H1 (cell line): ENCODE measurements at regions not wholly inside any gene's neighbourhood (a gene's known extent, or its start where the extent isn't known, plus 50 kb on each side); places are given as distances from the start of the nearest gene placed in this dataset.

Experiments
- CTCF ChIA-PET: fragments of 300-600 bp; sonication (Branson Sonifier 250); formaldehyde crosslinking; loops from one replicate; lab custom pipeline; 2021; ENCODE audit not compliant: partially characterized antibody; lab: Charles Lee
- POLR2A ChIA-PET: fragments of 300-600 bp; sonication (Branson Sonifier 250); formaldehyde crosslinking; loops from one replicate; lab custom pipeline; 2021; ENCODE audit warnings: inconsistent platforms; ENCODE audit not compliant: partially characterized antibody; lab: Charles Lee
- DNase-seq, 2 experiments: peaks; one replicate each; pipeline versions ENCODE4 v3.0.0 to v3.0.0-alpha.2; 2010 to 2022; ENCODE audit warnings: low spot score in 2 of 2, low read depth in 1 of 2, mixed read lengths in 1 of 2
- FAIRE-seq: peaks from 2 replicates; lab custom pipeline; 2011; peaks lifted over from hg19 to GRCh38; lab: Jason Lieb, UNC
- H2AFZ ChIP-seq: 2 replicates; pipeline ENCODE4 v1.8.1; 2012; ENCODE audit warnings: low read length, inconsistent platforms
- H2AK5ac ChIP-seq: 2 replicates; pipeline ENCODE4 v1.6.1; 2013; ENCODE audit warnings: low read depth, low read length
- H2BK120ac ChIP-seq: replicated peaks from 2 replicates; pipeline ENCODE3; 2013; ENCODE audit warnings: low read depth, low read length, inconsistent platforms
- H2BK12ac ChIP-seq: 2 replicates; pipeline ENCODE4 v1.6.1; 2013; ENCODE audit warnings: low read depth, low read length
- H2BK15ac ChIP-seq: 2 replicates; pipeline ENCODE4 v1.6.1; 2013; ENCODE audit warnings: low read length
- H2BK20ac ChIP-seq: 2 replicates; pipeline ENCODE4 v1.6.1; 2013; ENCODE audit warnings: low read length
- H2BK5ac ChIP-seq: 2 replicates; pipeline ENCODE4 v1.6.1; 2013; ENCODE audit warnings: low read depth, low read length
- H3K14ac ChIP-seq: 2 replicates; pipeline ENCODE4 v1.6.1; 2013; ENCODE audit warnings: inconsistent platforms; ENCODE audit not compliant: insufficient read length
- H3K18ac ChIP-seq: 2 replicates; pipeline ENCODE4 v1.6.1; 2013; ENCODE audit warnings: low read length; ENCODE audit errors: extremely low read depth
- H3K23ac ChIP-seq: 2 replicates; pipeline ENCODE4 v1.6.1; 2013; ENCODE audit warnings: inconsistent platforms; ENCODE audit not compliant: insufficient read length
- H3K23me2 ChIP-seq: 2 replicates; pipeline ENCODE4 v1.6.1; 2013; ENCODE audit warnings: low read depth, low read length
- H3K27ac ChIP-seq: 2 replicates; pipeline ENCODE4 v1.6.1; 2011; ENCODE audit warnings: low read depth, low read length, inconsistent platforms
- H3K27me3 ChIP-seq, 4 experiments: replicated peaks in 1 of 4; 1 replicate in 1 of 4; 2 replicates in 3 of 4; pipeline versions ENCODE4 v1.6.1 to v1.8.1; 2011 to 2013; ENCODE audit warnings: low read length in 3 of 4, mild to moderate bottlenecking in 3 of 4, inconsistent platforms in 2 of 4, mixed read lengths in 2 of 4, moderate library complexity in 1 of 4; ENCODE audit not compliant: control insufficient read depth in 3 of 4, insufficient read depth in 3 of 4; ENCODE audit errors: extremely low read depth in 1 of 4
- H3K36me3 ChIP-seq, 4 experiments: 2 replicates each; pipeline versions ENCODE4 v1.6.1 to v1.8.1; 2011 to 2013; ENCODE audit warnings: mild to moderate bottlenecking in 4 of 4, low read length in 3 of 4, moderate library complexity in 2 of 4, control low read depth in 1 of 4, inconsistent platforms in 1 of 4; ENCODE audit not compliant: insufficient read depth in 4 of 4, control insufficient read depth in 2 of 4
- H3K4ac ChIP-seq: replicated peaks from 2 replicates; pipeline ENCODE3; 2013; ENCODE audit warnings: low read length, low read depth, mixed read lengths, inconsistent platforms; ENCODE audit not compliant: insufficient read length
- H3K4me1 ChIP-seq, 4 experiments: replicated peaks in 1 of 4; 1 replicate in 1 of 4; 2 replicates in 3 of 4; pipeline versions ENCODE4 v1.6.1 to v1.8.1; 2011 to 2013; ENCODE audit warnings: low read length in 3 of 4, inconsistent platforms in 2 of 4, mixed read lengths in 1 of 4; ENCODE audit not compliant: insufficient read depth in 4 of 4, control insufficient read depth in 3 of 4
- H3K4me2 ChIP-seq, 2 experiments: 2 replicates each; pipeline versions ENCODE4 v1.6.1 to v1.8.1; 2011 to 2013; ENCODE audit warnings: low read depth in 2 of 2, low read length in 2 of 2, control low read depth in 1 of 2, inconsistent platforms in 1 of 2, mild to moderate bottlenecking in 1 of 2; ENCODE audit not compliant: insufficient read depth in 1 of 2
- H3K4me3 ChIP-seq, 4 experiments: fragments of 200-600, 300-600 bp in 1 of 4; sonication (generic), shearing (Covaris generic), sonication (Bioruptor Twin) in 1 of 4; 2 replicates each; pipeline versions ENCODE4 v1.5.1 to v1.8.1; 2011 to 2016; ENCODE audit warnings: low read length in 4 of 4, low read depth in 3 of 4, control low read depth in 2 of 4, inconsistent platforms in 2 of 4, mild to moderate bottlenecking in 2 of 4, mixed read lengths in 1 of 4, moderate library complexity in 1 of 4; ENCODE audit not compliant: insufficient read depth in 2 of 4; ENCODE audit errors: extremely low read depth in 1 of 4
- H3K56ac ChIP-seq: replicated peaks from 2 replicates; pipeline ENCODE3; 2013; ENCODE audit warnings: low read depth, mild to moderate bottlenecking, mixed read lengths, low read length, inconsistent platforms; ENCODE audit not compliant: insufficient read length
- H3K79me1 ChIP-seq: 2 replicates; pipeline ENCODE4 v1.6.1; 2013; ENCODE audit warnings: low read depth, low read length, control low read depth
- H3K79me2 ChIP-seq, 2 experiments: 2 replicates each; pipeline versions ENCODE4 v1.6.1 to v1.8.1; 2012 to 2013; ENCODE audit warnings: low read length in 2 of 2, mild to moderate bottlenecking in 2 of 2, inconsistent platforms in 1 of 2; ENCODE audit not compliant: insufficient read depth in 2 of 2, control insufficient read depth in 1 of 2
- H3K9ac ChIP-seq, 4 experiments: replicated peaks in 1 of 4; 1 replicate in 1 of 4; 2 replicates in 3 of 4; pipeline versions ENCODE4 v1.6.1 to v1.8.1; 2011 to 2013; ENCODE audit warnings: low read depth in 3 of 4, low read length in 3 of 4, control low read depth in 2 of 4, mild to moderate bottlenecking in 2 of 4, moderate library complexity in 2 of 4, inconsistent platforms in 1 of 4; ENCODE audit errors: extremely low read depth in 1 of 4
- H3K9me3 ChIP-seq, 2 experiments: 2 replicates each; pipeline versions ENCODE4 v1.6.1 to v1.8.1; 2012 to 2013; ENCODE audit warnings: mild to moderate bottlenecking in 2 of 2, moderate library complexity in 2 of 2, control low read depth in 1 of 2, inconsistent platforms in 1 of 2, low read depth in 1 of 2, low read length in 1 of 2, mixed read lengths in 1 of 2; ENCODE audit not compliant: insufficient read depth in 2 of 2
- H4K20me1 ChIP-seq, 2 experiments: replicated peaks in 1 of 2; 2 replicates each; pipeline versions ENCODE3 to v1.8.1; 2011 to 2013; ENCODE audit warnings: inconsistent platforms in 2 of 2, low read length in 2 of 2, mild to moderate bottlenecking in 1 of 2; ENCODE audit not compliant: insufficient read depth in 2 of 2, control insufficient read depth in 1 of 2
- H4K5ac ChIP-seq: 2 replicates; pipeline ENCODE4 v1.6.1; 2013; ENCODE audit warnings: low read length, low read depth, mixed read lengths, inconsistent platforms; ENCODE audit not compliant: insufficient read length
- H4K8ac ChIP-seq: 2 replicates; pipeline ENCODE4 v1.8.0; 2013; ENCODE audit warnings: mild to moderate bottlenecking, moderate library complexity, low read length, inconsistent platforms; ENCODE audit not compliant: insufficient read depth; ENCODE audit errors: extremely low read depth
- H4K91ac ChIP-seq: replicated peaks from 2 replicates; pipeline ENCODE3; 2013; ENCODE audit warnings: low read length, mixed read lengths, inconsistent platforms; ENCODE audit not compliant: insufficient read length
- BCL11A ChIP-seq, 2 experiments: IDR thresholded peaks; one replicate each; pipeline ENCODE4 v1.6.1; 2011; ENCODE audit warnings: low read depth in 2 of 2, low read length in 2 of 2, mild to moderate bottlenecking in 2 of 2
- BRCA1 ChIP-seq: IDR thresholded peaks from 2 replicates; pipeline ENCODE4 v1.6.1; 2012; ENCODE audit warnings: low read depth, low read length, improper control_type of control experiment
- CHD1 ChIP-seq: IDR thresholded peaks from 2 replicates; pipeline ENCODE4 v1.6.1; 2012; ENCODE audit warnings: low read depth, low read length, improper control_type of control experiment
- CREB1 ChIP-seq: IDR thresholded peaks from 2 replicates; pipeline ENCODE4 v1.6.1; 2012; ENCODE audit warnings: inconsistent platforms
- GTF2F1 ChIP-seq: IDR thresholded peaks from 2 replicates; pipeline ENCODE4 v1.6.1; 2012; ENCODE audit warnings: low read depth, low read length, improper control_type of control experiment, borderline replicate concordance
- JUND ChIP-seq: IDR thresholded peaks from 2 replicates; pipeline ENCODE4 v1.6.1; 2011; ENCODE audit warnings: mild to moderate bottlenecking, improper control_type of control experiment, low read length
- KDM1A ChIP-seq: fragments of 200-600, 300-600 bp; sonication (generic); IDR thresholded peaks from 2 replicates; pipeline ENCODE4 v1.7.1; 2016; ENCODE audit warnings: mild to moderate bottlenecking, low read length, borderline replicate concordance
- KDM5A ChIP-seq: fragments of 200-600 bp; IDR thresholded peaks from 2 replicates; pipeline ENCODE4 v1.7.1; 2012; ENCODE audit warnings: mild to moderate bottlenecking, low read length, inconsistent platforms, mixed read lengths
- MAX ChIP-seq: IDR thresholded peaks from 2 replicates; pipeline ENCODE4 v1.6.1; 2012; ENCODE audit warnings: inconsistent platforms
- NRF1 ChIP-seq: IDR thresholded peaks from 2 replicates; pipeline ENCODE4 v1.6.1; 2011; ENCODE audit warnings: mild to moderate bottlenecking, low read depth, low read length, improper control_type of control experiment
- PHF8 ChIP-seq: fragments of 200-600 bp; sonication (generic); conservative IDR thresholded peaks from 2 replicates; pipeline ENCODE4 v1.7.1; 2012; ENCODE audit warnings: low read depth, mild to moderate bottlenecking, inconsistent platforms, low read length, moderate library complexity
- RBBP5 ChIP-seq: IDR thresholded peaks from 2 replicates; pipeline ENCODE4 v1.7.1; 2012; ENCODE audit warnings: low read depth, mild to moderate bottlenecking, inconsistent platforms, low read length, moderate library complexity, borderline replicate concordance
- RFX5 ChIP-seq: IDR thresholded peaks from 2 replicates; pipeline ENCODE4 v1.6.1; 2011; ENCODE audit warnings: low read depth, low read length, improper control_type of control experiment, borderline replicate concordance
- TCF12 ChIP-seq: IDR thresholded peaks from 2 replicates; pipeline ENCODE4 v1.6.1; 2011; ENCODE audit warnings: low read depth, mild to moderate bottlenecking, low read length

- CTCF ChIA-PET: interaction anchor here (3.8 kb wide), 1 partner anchor 12 kb away, joined by 19 read pairs; no protein-coding TSS in a partner anchor
- no peak for TF ChIP-seq KDM1A
- TF ChIP-seq JUND: no peak
- TF ChIP-seq NRF1: no peak
- TF ChIP-seq GTF2F1: no peak
- TF ChIP-seq RBBP5: no peak
- TF ChIP-seq TCF12: no peak
- no peak for TF ChIP-seq CHD1
- no peak for TF ChIP-seq BCL11A (IDR thresholded peaks at IDR 0.05; ENCODE audit: low read depth in 2 of 2, low read length in 2 of 2)
- TF ChIP-seq KDM5A: no peak
- no peak for TF ChIP-seq PHF8
- TF ChIP-seq CREB1: no peak
- no peak for TF ChIP-seq MAX
- no peak for TF ChIP-seq RFX5
- TF ChIP-seq BRCA1: no peak
Observed at GRCh38 chr4:123784626-123785025, 388.0 kb downstream of the SPRY1 start.

More at GRCh38 chr4:123784626-123785025, 388.0 kb downstream of the SPRY1 start:
- Histone ChIP-seq H3K23me2 (no peaks in the 10 kb centered on the region; the same call in 1 of the 2 replicates), H3K36me3 (no peaks in the 10 kb centered on the region), H3K14ac (no peak overlapping the region), H3K4ac (no peak overlapping the region), H3K56ac (no peak overlapping the region), H2BK20ac (0 out of 2 replicates have a peak overlapping the region, but pooled peaks have one; percentile 73), H3K23ac (no peak overlapping the region), H4K5ac (no peak overlapping the region), H3K4me2 (no peak overlapping the region), H2BK12ac (no peak overlapping the region), H3K27me3 (no peaks in the 10 kb centered on the region), H3K18ac (no peak overlapping the region), H3K79me1 (no peaks in the 10 kb centered on the region), H2AFZ (no peak overlapping the region), H4K91ac (no peak overlapping the region), H4K20me1 (no peaks in the 10 kb centered on the region), H2AK5ac (no peak overlapping the region), H3K9ac (no peak overlapping the region), H2BK15ac (no peak overlapping the region), H3K79me2 (no peaks in the 10 kb centered on the region), H3K4me3 (no peak overlapping the region), H2BK5ac (peak overlapping the region; percentile 27; the same call in 1 of the 2 replicates), H2BK120ac (peak overlapping the region; percentile 75), H3K27ac (peak overlapping the region; percentile 62; the same call in 1 of the 2 replicates), H3K9me3 (no peaks in the 10 kb centered on the region), H3K4me1 (peaks cover 1 to 18% (median 6%) of the 10 kb centered on the region in 4 experiments), H4K8ac (no peak overlapping the region)
- POLR2A ChIA-PET: no interaction called here
- DNase-seq (no peak), FAIRE-seq (no peak)
